GM23248 (cell line): ENCODE measurements at regions not wholly inside any gene's neighbourhood (a gene's known extent, or its start where the extent isn't known, plus 50 kb on each side); places are given as distances from the start of the nearest gene placed in this dataset.

Source experiments
- EZH2 ChIP-seq: fragments of 200-600 bp; sonication (generic); IDR thresholded peaks from 2 replicates; pipeline ENCODE4 v1.6.1; 2018; ENCODE audit warnings: antibody characterized with exemption, mild to moderate bottlenecking; ENCODE audit not compliant: insufficient read depth, poor library complexity, severe bottlenecking
- EZH2phosphoT487 ChIP-seq: fragments of 200-600 bp; sonication (generic); IDR thresholded peaks from 2 replicates; pipeline ENCODE4 v1.6.1; 2018; ENCODE audit warnings: antibody characterized with exemption, moderate library complexity, mild to moderate bottlenecking, low read depth; ENCODE audit not compliant: insufficient read depth

GRCh38 chr9:86695910-86696424, 251.3 kb downstream of the GAS1 start:
- no peak for TF ChIP-seq EZH2
- TF ChIP-seq EZH2phosphoT487, result no peak
